ENCODE measurements at regions not wholly inside any gene's neighbourhood (a gene's known extent, or its start where the extent isn't known, plus 50 kb on each side); places are given as distances from the start of the nearest gene placed in this dataset.

GRCh38 chr18:50444539-50444938 lies 69.7 kb downstream of the SKA1 start:
- DNase-seq = no peak

GRCh38 chr18:50446629-50447028 lies 71.8 kb downstream of the SKA1 start:
- no peak for DNase-seq

- no peak for DNase-seq
Measured at GRCh38 chr18:50447102-50447741, 72.4 kb downstream of the SKA1 start.

GRCh38 chr18:50447952-50448351 lies 73.1 kb downstream of the SKA1 start:
- no peak for DNase-seq

- no peak for DNase-seq
Measured at GRCh38 chr18:50451100-50451842, 76.4 kb downstream of the SKA1 start.

GRCh38 chr18:50453014-50453680 lies 78.3 kb downstream of the SKA1 start:
- DNase-seq = no peak

- no peak for DNase-seq
Measured at GRCh38 chr18:50453732-50454131, 78.9 kb downstream of the SKA1 start.

- no peak for DNase-seq
Measured at GRCh38 chr18:50454387-50454988, 79.6 kb downstream of the SKA1 start.

GRCh38 chr18:50456285-50456684 lies 81.4 kb downstream of the SKA1 start:
- DNase-seq = no peak

- no peak for DNase-seq
Measured at GRCh38 chr18:50457639-50458038, 82.8 kb downstream of the SKA1 start.

- DNase-seq = no peak
Measured at GRCh38 chr18:50458366-50458765, 83.5 kb downstream of the SKA1 start.

GRCh38 chr18:50458796-50459195 lies 84.0 kb downstream of the SKA1 start:
- no peak for DNase-seq

GRCh38 chr18:50460062-50460461 lies 85.2 kb downstream of the SKA1 start:
- DNase-seq = no peak

- DNase-seq = no peak
Measured at GRCh38 chr18:50460716-50461115, 85.9 kb downstream of the SKA1 start.

- DNase-seq = no peak
Measured at GRCh38 chr18:50461251-50461650, 86.4 kb downstream of the SKA1 start.

GRCh38 chr18:50465211-50466153 lies 90.6 kb downstream of the SKA1 start:
- no peak for DNase-seq

GRCh38 chr18:50466634-50467033 lies 91.8 kb downstream of the SKA1 start:
- DNase-seq = no peak

- no peak for DNase-seq
Measured at GRCh38 chr18:50468807-50469206, 91.1 kb upstream of the MAPK4 start.

GRCh38 chr18:50469380-50469781 lies 90.5 kb upstream of the MAPK4 start:
- DNase-seq = no peak

GRCh38 chr18:50472941-50473340 lies 86.9 kb upstream of the MAPK4 start:
- no peak for DNase-seq

- no peak for DNase-seq
Measured at GRCh38 chr18:50473881-50474280, 86.0 kb upstream of the MAPK4 start.

- no peak for DNase-seq
Measured at GRCh38 chr18:50475538-50476193, 84.2 kb upstream of the MAPK4 start.
